Mesendoderm (in vitro differentiated cells): ENCODE measurements at regions not wholly inside any gene's neighbourhood (a gene's known extent, or its start where the extent isn't known, plus 50 kb on each side); places are given as distances from the start of the nearest gene placed in this dataset.

Experiments
- DNase-seq: peaks from one replicate; pipeline ENCODE4 v3.0.0; 2013
- H2AK5ac ChIP-seq: 2 replicates; pipeline ENCODE4 v1.6.1; 2013; ENCODE audit warnings: low read length, inconsistent platforms
- H2BK120ac ChIP-seq: 2 replicates; pipeline ENCODE4 v1.6.1; 2013; ENCODE audit warnings: low read depth, mild to moderate bottlenecking, low read length, moderate library complexity, mixed read lengths
- H2BK15ac ChIP-seq: replicated peaks from 2 replicates; pipeline ENCODE4 v1.6.1; 2013; ENCODE audit warnings: low read depth, mild to moderate bottlenecking, moderate library complexity
- H2BK5ac ChIP-seq: 2 replicates; pipeline ENCODE4 v1.6.1; 2013; ENCODE audit warnings: low read length, inconsistent platforms
- H3K18ac ChIP-seq: 2 replicates; pipeline ENCODE4 v1.6.1; 2013; ENCODE audit warnings: mild to moderate bottlenecking, low read length, mixed read lengths
- H3K23ac ChIP-seq: one replicate; pipeline ENCODE4 v1.6.1; 2013; ENCODE audit warnings: low read length
- H3K27ac ChIP-seq: 2 replicates; pipeline ENCODE4 v1.5.1; 2013; ENCODE audit warnings: low read depth, mild to moderate bottlenecking, inconsistent platforms, low read length, moderate library complexity
- H3K27me3 ChIP-seq: 2 replicates; pipeline ENCODE4 v1.6.1; 2013; ENCODE audit warnings: low read length, control low read depth, mild to moderate bottlenecking, inconsistent platforms; ENCODE audit not compliant: insufficient read depth, poor library complexity
- H3K36me3 ChIP-seq: 2 replicates; pipeline ENCODE4 v1.6.1; 2013; ENCODE audit warnings: low read length, inconsistent platforms; ENCODE audit not compliant: control insufficient read depth, insufficient read depth
- H3K4ac ChIP-seq: one replicate; pipeline ENCODE4 v1.6.1; 2013; ENCODE audit warnings: low read depth, mild to moderate bottlenecking, low read length, moderate library complexity
- H3K4me1 ChIP-seq: 2 replicates; pipeline ENCODE4 v1.6.1; 2013; ENCODE audit warnings: low read depth, low read length, inconsistent platforms; ENCODE audit not compliant: control insufficient read depth
- H3K4me2 ChIP-seq: 2 replicates; pipeline ENCODE4 v1.6.1; 2013; ENCODE audit warnings: low read length
- H3K4me3 ChIP-seq: 2 replicates; pipeline ENCODE4 v1.5.1; 2013; ENCODE audit warnings: mild to moderate bottlenecking, low read length
- H3K56ac ChIP-seq: one replicate; pipeline ENCODE4 v1.6.1; 2013; ENCODE audit warnings: low read length
- H3K79me1 ChIP-seq: 2 replicates; pipeline ENCODE4 v1.6.1; 2013; ENCODE audit warnings: low read length, inconsistent platforms
- H3K79me2 ChIP-seq: 2 replicates; pipeline ENCODE4 v1.6.1; 2013; ENCODE audit warnings: mild to moderate bottlenecking, low read length; ENCODE audit not compliant: control insufficient read depth, insufficient read depth
- H3K9ac ChIP-seq: 2 replicates; pipeline ENCODE4 v1.6.1; 2013; ENCODE audit warnings: low read length, inconsistent platforms
- H4K5ac ChIP-seq: one replicate; pipeline ENCODE4 v1.6.1; 2013; ENCODE audit warnings: low read length
- H4K8ac ChIP-seq: one replicate; pipeline ENCODE4 v1.6.1; 2013; ENCODE audit warnings: low read depth, mild to moderate bottlenecking, control low read depth, low read length, moderate library complexity
- WGBS: extraction: QIAGEN DNeasy Blood & Tissue Kit; methylation state at CpG from one replicate; pipeline ENCODE4 v1.1.7; 2013; ENCODE audit warnings: low lambda C conversion rate, missing lambda C conversion rate; ENCODE audit not compliant: insufficient coverage; ENCODE audit errors: extremely low coverage; 5-methylcytosine and 5-hydroxymethylcytosine counted together

- Histone ChIP-seq H4K8ac (no peak overlapping the region), H3K4ac (no peak overlapping the region), H2AK5ac (no peak overlapping the region), H3K18ac (no peak overlapping the region), H3K56ac (no peak overlapping the region), H3K79me1 (no peaks in the 10 kb centered on the region), H3K4me2 (no peak overlapping the region), H3K79me2 (no peaks in the 10 kb centered on the region), H3K4me3 (no peak overlapping the region), H3K27me3 (no peaks in the 10 kb centered on the region), H3K27ac (no peak overlapping the region), H2BK120ac (no peak overlapping the region), H3K9ac (no peak overlapping the region), H2BK5ac (no peak overlapping the region), H3K4me1 (no peaks in the 10 kb centered on the region), H3K23ac (no peak overlapping the region), H2BK15ac (no peak overlapping the region), H4K5ac (no peak overlapping the region), H3K36me3 (no peaks in the 10 kb centered on the region)
- DNase-seq = no peak
Observed at GRCh38 chr5:166758151-166758550, 1533.3 kb upstream of the WWC1 start.

- WGBS = no CpG with 5 or more reads among the region's 5 CpGs
- Histone ChIP-seq H3K79me2 (no peaks in the 10 kb centered on the region), H3K36me3 (no peaks in the 10 kb centered on the region), H3K27ac (no peak overlapping the region), H3K56ac (no peak overlapping the region), H2BK15ac (no peak overlapping the region), H2AK5ac (no peak overlapping the region), H2BK120ac (no peak overlapping the region), H3K79me1 (no peaks in the 10 kb centered on the region), H3K9ac (no peak overlapping the region), H3K23ac (no peak overlapping the region), H3K4ac (no peak overlapping the region), H2BK5ac (no peak overlapping the region), H3K4me3 (no peak overlapping the region), H3K4me2 (no peak overlapping the region), H4K8ac (no peak overlapping the region), H4K5ac (no peak overlapping the region), H3K18ac (no peak overlapping the region), H3K27me3 (no peaks in the 10 kb centered on the region), H3K4me1 (no peaks in the 10 kb centered on the region)
- DNase-seq = no peak
Observed at GRCh38 chr5:166767858-166768257, 1523.6 kb upstream of the WWC1 start.

- H3K18ac ChIP-seq = no peak overlapping the region
- no peak overlapping the region for H4K5ac ChIP-seq
- no peaks in the 10 kb centered on the region for H3K27me3 ChIP-seq
- DNase-seq = no peak
- H3K79me1 ChIP-seq = no peaks in the 10 kb centered on the region
- no peaks in the 10 kb centered on the region for H3K79me2 ChIP-seq
- no peaks in the 10 kb centered on the region for H3K4me1 ChIP-seq
- no peak overlapping the region for H2AK5ac ChIP-seq
- no peak overlapping the region for H3K4me2 ChIP-seq
- H3K36me3 ChIP-seq = no peaks in the 10 kb centered on the region
- no peak overlapping the region for H3K9ac ChIP-seq
- H2BK120ac ChIP-seq = no peak overlapping the region
- H2BK15ac ChIP-seq = no peak overlapping the region
- WGBS = no CpG with 5 or more reads among the region's 2 CpGs
- H3K23ac ChIP-seq = no peak overlapping the region
- H2BK5ac ChIP-seq = no peak overlapping the region
- no peak overlapping the region for H3K4ac ChIP-seq
- no peak overlapping the region for H3K27ac ChIP-seq
- no peak overlapping the region for H3K4me3 ChIP-seq
- H3K56ac ChIP-seq = no peak overlapping the region
- no peak overlapping the region for H4K8ac ChIP-seq
Observed at GRCh38 chr5:166768536-166768935, 1522.9 kb upstream of the WWC1 start.

DNA sequence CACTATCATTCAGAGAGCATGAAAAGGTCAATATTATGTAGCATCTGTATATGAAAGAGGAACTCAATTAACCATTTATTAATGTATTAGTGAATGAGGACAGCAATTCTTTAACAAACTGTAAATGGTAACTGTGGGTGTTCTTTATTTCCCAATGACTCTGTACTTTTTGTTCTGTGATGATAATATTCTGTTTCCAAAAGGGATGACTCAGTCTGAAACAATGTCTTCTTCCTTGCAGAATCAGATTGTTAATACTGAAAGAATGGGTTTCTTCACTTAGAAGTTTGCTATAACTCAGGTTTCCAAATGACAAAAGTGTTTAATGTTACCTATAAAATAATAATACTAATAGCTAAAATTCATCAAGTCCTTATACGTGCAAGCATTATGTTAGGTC lies 1518.7 kb upstream of the WWC1 start:
- H2BK5ac ChIP-seq = no peak overlapping the region
- no peak overlapping the region for H4K5ac ChIP-seq
- H3K4ac ChIP-seq = no peak overlapping the region
- H3K18ac ChIP-seq = no peak overlapping the region
- H2BK120ac ChIP-seq = no peak overlapping the region
- no peak overlapping the region for H3K56ac ChIP-seq
- H3K23ac ChIP-seq = no peak overlapping the region
- H4K8ac ChIP-seq = no peak overlapping the region
- no peak overlapping the region for H3K9ac ChIP-seq
- H3K79me2 ChIP-seq = no peaks in the 10 kb centered on the region
- H2BK15ac ChIP-seq = no peak overlapping the region
- DNase-seq = no peak
- H3K79me1 ChIP-seq = no peaks in the 10 kb centered on the region
- no peaks in the 10 kb centered on the region for H3K27me3 ChIP-seq
- WGBS = no CpG with 5 or more reads among the region's 1 CpG
- no peaks in the 10 kb centered on the region for H3K4me1 ChIP-seq
- no peak overlapping the region for H3K27ac ChIP-seq
- H3K36me3 ChIP-seq = no peaks in the 10 kb centered on the region
- H3K4me3 ChIP-seq = no peak overlapping the region
- H3K4me2 ChIP-seq = no peak overlapping the region
- H2AK5ac ChIP-seq = no peak overlapping the region

GRCh38 chr5:166781737-166782136 lies 1509.7 kb upstream of the WWC1 start:
- Histone ChIP-seq H2BK5ac (no peak overlapping the region), H3K4me2 (no peak overlapping the region), H3K79me2 (no peaks in the 10 kb centered on the region), H4K8ac (no peak overlapping the region), H3K79me1 (no peaks in the 10 kb centered on the region), H3K4ac (no peak overlapping the region), H2BK15ac (no peak overlapping the region), H3K27me3 (no peaks in the 10 kb centered on the region), H3K4me3 (no peak overlapping the region), H3K23ac (no peak overlapping the region), H3K36me3 (no peaks in the 10 kb centered on the region), H3K56ac (no peak overlapping the region), H3K9ac (no peak overlapping the region), H2BK120ac (no peak overlapping the region), H3K4me1 (no peaks in the 10 kb centered on the region), H3K18ac (no peak overlapping the region), H2AK5ac (no peak overlapping the region), H3K27ac (no peak overlapping the region), H4K5ac (no peak overlapping the region)
- no CpG with 5 or more reads among the region's 4 CpGs for WGBS
- DNase-seq = peak; percentile 87

GRCh38 chr5:166784545-166785078 lies 1506.8 kb upstream of the WWC1 start:
- H2BK120ac ChIP-seq = no peak overlapping the region
- DNase-seq = no peak
- no peaks in the 10 kb centered on the region for H3K79me1 ChIP-seq
- no peaks in the 10 kb centered on the region for H3K36me3 ChIP-seq
- no peaks in the 10 kb centered on the region for H3K4me1 ChIP-seq
- no peak overlapping the region for H4K8ac ChIP-seq
- no peak overlapping the region for H3K56ac ChIP-seq
- no peak overlapping the region for H4K5ac ChIP-seq
- H3K4me2 ChIP-seq = no peak overlapping the region
- no peak overlapping the region for H3K4ac ChIP-seq
- no peaks in the 10 kb centered on the region for H3K79me2 ChIP-seq
- H2AK5ac ChIP-seq = no peak overlapping the region
- H3K18ac ChIP-seq = no peak overlapping the region
- no CpG with 5 or more reads among the region's 29 CpGs for WGBS
- H3K27ac ChIP-seq = no peak overlapping the region
- H3K4me3 ChIP-seq = no peak overlapping the region
- H3K27me3 ChIP-seq = no peaks in the 10 kb centered on the region
- H3K9ac ChIP-seq = no peak overlapping the region
- no peak overlapping the region for H2BK5ac ChIP-seq
- no peak overlapping the region for H2BK15ac ChIP-seq
- no peak overlapping the region for H3K23ac ChIP-seq
